ENCODE measurements at regions not wholly inside any gene's neighbourhood (a gene's known extent, or its start where the extent isn't known, plus 50 kb on each side); places are given as distances from the start of the nearest gene placed in this dataset.

- ATAC-seq (ENCODE audit: low read depth) (no peak), DNase-seq (no peak)
- H2AK9ac ChIP-seq (replicated peaks; ENCODE audit: low read depth, low read length, poor library complexity): no peak overlapping the region
- H3K9me3 ChIP-seq (ENCODE audit: control insufficient read depth, insufficient read depth, low read length): no peaks in the 10 kb centered on the region
- in situ Hi-C loops (cut with MboI; ENCODE audit: low sequenced_read_pairs) (no loop called here), intact Hi-C loops (cut with micrococcal nuclease) (no loop called here), dilution Hi-C loops (cut with HindIII; ENCODE audit: low sequenced_read_pairs, unreplicated experiment) (no loop called here)
- H3K9ac ChIP-seq (ENCODE audit: low read depth, low read length): no peak overlapping the region
- no TSS peak for BruUV-seq (replicated peaks)
- H3K4me1 ChIP-seq (ENCODE audit: control insufficient read depth, insufficient read depth, low read length): no peaks in the 10 kb centered on the region
- TF ChIP-seq USF2 (IDR thresholded peaks at IDR 0.05; ENCODE audit: low read depth, low read length) (no peak), SMC3 (IDR thresholded peaks at IDR 0.05; ENCODE audit: low read depth, low read length) (no peak), FOS (IDR thresholded peaks at IDR 0.05; ENCODE audit: low read depth, low read length) (no peak), RCOR1 (IDR thresholded peaks at IDR 0.05; ENCODE audit: insufficient replicate concordance, low read length) (no peak), CHD1 (IDR thresholded peaks at IDR 0.05; ENCODE audit: low read depth, low read length) (no peak), RAD21 (IDR thresholded peaks at IDR 0.05; ENCODE audit: low read length) (no peak), MAFK (IDR thresholded peaks at IDR 0.05; ENCODE audit: low read depth, low read length) (no peak)
- ChIA-PET POLR2A (ENCODE audit: unreplicated experiment) (no interaction called here), CTCF (interaction anchor here (2.0 kb wide), 1 partner anchor 10 kb away, joined by 8 read pairs; no protein-coding TSS in a partner anchor)
- no peak overlapping the region for H3K14ac ChIP-seq (replicated peaks; ENCODE audit: low read depth, low read length)
- H2BK20ac ChIP-seq (ENCODE audit: low read depth, low read length): no peak overlapping the region
- H2BK5ac ChIP-seq (ENCODE audit: low read depth, low read length, poor library complexity, severe bottlenecking): no peak overlapping the region
- no peaks in the 10 kb centered on the region for H3K79me1 ChIP-seq (ENCODE audit: low read depth in 1 of 2, low read length in 2 of 2)
- no peaks in the 10 kb centered on the region for H3K36me3 ChIP-seq (ENCODE audit: control insufficient read depth, insufficient read depth, low read length)
- H3K23ac ChIP-seq (ENCODE audit: low read depth, low read length): no peak overlapping the region
- H3K4me3 ChIP-seq (ENCODE audit: insufficient read depth, low read depth, low read length): no peak overlapping the region
- H2BK15ac ChIP-seq (ENCODE audit: low read depth, low read length): no peak overlapping the region
- H2BK120ac ChIP-seq (ENCODE audit: low read depth, low read length): no peak overlapping the region
- H3K9me1 ChIP-seq (ENCODE audit: insufficient read depth, low read length): no peaks in the 10 kb centered on the region
- H3K4me2 ChIP-seq (ENCODE audit: low read depth, low read length): no peak overlapping the region
- no peak overlapping the region for H4K8ac ChIP-seq (ENCODE audit: low read depth in 2 of 2, low read length in 2 of 2)
- no peak overlapping the region for H3K4ac ChIP-seq (ENCODE audit: low read depth, low read length)
- no peaks in the 10 kb centered on the region for H4K20me1 ChIP-seq (ENCODE audit: insufficient read depth, low read length)
- no CpG with 5 or more reads among the region's 3 CpGs for WGBS, 2 experiments (ENCODE audit: extremely low coverage in 2 of 2, insufficient read length in 1 of 2)
- H3K56ac ChIP-seq (ENCODE audit: extremely low read depth, insufficient read depth, low read length): no peak overlapping the region
- H3K27ac ChIP-seq (ENCODE audit: insufficient read depth, low read length): no peak overlapping the region
- H4K5ac ChIP-seq (ENCODE audit: low read depth, low read length): no peak overlapping the region
- H3K27me3 ChIP-seq (ENCODE audit: control insufficient read depth, insufficient read depth, low read length): no peaks in the 10 kb centered on the region; the same call in 1 of the 2 replicates
- H3K18ac ChIP-seq (ENCODE audit: low read depth, low read length): no peak overlapping the region
- H2AFZ ChIP-seq (replicated peaks; ENCODE audit: low read length, poor library complexity): no peak overlapping the region
- H4K91ac ChIP-seq (ENCODE audit: insufficient read depth, low read depth, low read length): no peak overlapping the region
- H2AK5ac ChIP-seq (ENCODE audit: low read depth, low read length): no peak overlapping the region
Observed at GRCh38 chr7:95674101-95674500, 77.8 kb upstream of the PDK4 start.
